SK-MEL-5 (cell line): ENCODE measurements at regions not wholly inside any gene's neighbourhood (a gene's known extent, or its start where the extent isn't known, plus 50 kb on each side); places are given as distances from the start of the nearest gene placed in this dataset.
"Not testable (repeated sequence)": the region's sequence is repeated elsewhere in the genome, so short reads cannot be mapped to it uniquely, and the experiment has no call there.

ENCODE experiments used
- DNase-seq: peaks from one replicate; pipeline ENCODE4 v3.0.0-alpha.2; 2016; ENCODE audit warnings: low read depth, low spot score
- in situ Hi-C: cut with HindIII; loops from 2 replicates; pipeline ENCODE4 v1.10.0; 2016; ENCODE audit warnings: low sequenced_read_pairs, high pct_unique_total_duplicates, low pct_unique_long_range_greater_than_20kb

DNA sequence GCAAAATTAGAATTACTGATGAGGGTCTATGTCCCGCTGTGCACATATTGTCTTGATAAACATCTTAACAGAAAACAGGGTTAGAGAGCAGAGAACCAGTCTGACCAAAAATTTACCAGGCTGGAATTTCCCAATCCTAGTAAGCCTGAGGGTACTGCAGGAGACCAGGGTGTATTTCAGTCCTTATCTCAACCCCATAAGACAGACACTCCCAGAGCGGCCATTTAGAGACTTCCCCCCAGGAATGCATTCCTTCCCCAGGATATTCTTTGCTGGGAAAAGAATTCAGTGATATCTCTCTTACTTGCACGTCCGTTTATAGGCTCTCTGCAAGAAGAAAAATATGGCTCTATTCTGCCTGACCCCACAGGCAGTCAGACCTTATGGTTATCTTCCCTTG is 101.4 kb upstream of the FAM3C start:
- DNase-seq, in situ Hi-C loops: not testable (repeated sequence)

DNA sequence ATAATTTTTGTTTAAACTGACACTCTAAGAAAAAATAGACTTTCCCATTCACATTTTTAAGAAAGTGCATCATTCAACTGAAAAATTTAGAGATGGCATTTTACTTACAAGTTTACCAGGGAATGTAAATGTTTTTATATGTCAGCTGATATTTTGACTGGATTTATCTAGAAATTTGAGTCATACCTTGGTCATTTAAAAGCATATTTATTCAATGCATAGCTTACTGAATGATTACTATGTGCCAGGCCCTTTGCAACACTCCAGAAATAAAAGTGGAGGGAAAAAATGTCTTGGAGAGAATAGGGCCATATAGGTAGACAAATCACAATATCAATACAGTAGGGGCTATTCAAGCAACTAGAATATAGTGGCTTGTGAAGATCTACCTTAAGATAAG is 98.4 kb upstream of the FAM3C start:
- in situ Hi-C loops = no loop called here
- DNase-seq = no peak

DNA sequence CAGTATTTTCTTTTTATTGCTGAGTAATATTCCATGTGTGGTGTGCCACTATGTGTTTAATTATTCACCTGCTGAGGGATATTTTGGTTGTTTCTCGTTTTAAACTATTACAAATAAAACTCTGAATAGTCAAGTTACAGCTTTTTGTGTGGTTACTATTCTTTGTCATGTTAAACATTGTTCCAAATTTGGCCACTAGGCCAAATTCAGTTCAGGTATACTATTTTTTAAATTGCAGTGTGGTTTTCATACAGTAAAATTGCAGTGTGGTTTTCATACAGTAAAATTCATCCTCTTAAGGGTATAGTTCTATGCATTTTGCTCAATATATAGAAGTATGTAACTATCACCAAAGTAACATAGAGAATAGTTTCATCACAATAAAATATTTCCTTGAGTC is 97.4 kb upstream of the FAM3C start:
- no peak for DNase-seq
- in situ Hi-C loops = no loop called here

DNA sequence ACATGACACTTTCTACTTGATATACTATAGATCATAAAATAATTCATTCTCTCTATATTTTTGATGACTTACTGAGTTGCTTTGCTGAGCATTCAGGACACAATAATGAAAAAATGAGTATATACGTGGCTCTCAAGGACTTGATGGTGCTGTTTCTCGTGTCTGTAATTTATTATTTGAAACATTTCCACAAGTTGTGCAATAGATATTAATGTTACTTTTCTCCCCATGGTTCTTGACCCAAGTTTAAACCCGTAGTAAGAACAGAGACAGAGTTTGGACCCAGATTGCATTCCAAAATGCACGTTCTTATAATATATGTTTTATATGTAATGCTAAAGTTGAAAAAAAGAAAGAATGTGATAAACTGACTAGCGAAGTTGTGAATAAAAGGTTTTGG is 94.2 kb upstream of the FAM3C start:
- in situ Hi-C loops = no loop called here
- no peak for DNase-seq

GRCh38 chr7:121489440-121489839 is 93.3 kb upstream of the FAM3C start:
- in situ Hi-C loops = no loop called here
- no peak for DNase-seq

DNA sequence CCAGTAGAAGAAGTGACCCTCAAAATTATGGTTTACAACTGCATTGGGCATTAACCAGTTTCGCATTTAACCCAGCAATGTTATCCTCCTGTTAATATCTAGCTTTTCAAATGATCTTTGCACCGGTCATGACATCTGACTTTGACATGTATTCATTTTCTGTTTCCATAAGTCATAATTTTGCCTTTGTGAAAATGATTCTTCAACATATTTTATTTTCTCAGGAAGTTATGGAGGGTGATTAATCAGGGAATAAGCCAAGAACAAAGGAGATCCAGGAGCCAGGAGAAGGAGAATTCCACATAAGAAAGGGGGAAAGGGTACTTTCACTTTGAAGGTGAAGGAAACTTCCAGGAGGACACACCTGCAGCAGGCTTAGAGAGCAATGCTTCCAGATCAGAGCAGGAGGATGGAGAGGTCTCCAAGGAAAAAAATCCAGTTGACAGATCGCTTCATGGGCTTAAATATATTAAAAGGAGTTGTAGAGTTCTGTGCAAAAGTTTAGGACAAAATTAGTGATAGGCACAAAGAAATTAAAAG is 92.1 kb upstream of the FAM3C start:
- no peak for DNase-seq

GRCh38 chr7:121486590-121486989 is 90.5 kb upstream of the FAM3C start:
- no peak for DNase-seq
- in situ Hi-C loops = no loop called here

More for the DNA sequence above, 92.1 kb upstream of the FAM3C start:
- in situ Hi-C loops = no loop called here

DNA sequence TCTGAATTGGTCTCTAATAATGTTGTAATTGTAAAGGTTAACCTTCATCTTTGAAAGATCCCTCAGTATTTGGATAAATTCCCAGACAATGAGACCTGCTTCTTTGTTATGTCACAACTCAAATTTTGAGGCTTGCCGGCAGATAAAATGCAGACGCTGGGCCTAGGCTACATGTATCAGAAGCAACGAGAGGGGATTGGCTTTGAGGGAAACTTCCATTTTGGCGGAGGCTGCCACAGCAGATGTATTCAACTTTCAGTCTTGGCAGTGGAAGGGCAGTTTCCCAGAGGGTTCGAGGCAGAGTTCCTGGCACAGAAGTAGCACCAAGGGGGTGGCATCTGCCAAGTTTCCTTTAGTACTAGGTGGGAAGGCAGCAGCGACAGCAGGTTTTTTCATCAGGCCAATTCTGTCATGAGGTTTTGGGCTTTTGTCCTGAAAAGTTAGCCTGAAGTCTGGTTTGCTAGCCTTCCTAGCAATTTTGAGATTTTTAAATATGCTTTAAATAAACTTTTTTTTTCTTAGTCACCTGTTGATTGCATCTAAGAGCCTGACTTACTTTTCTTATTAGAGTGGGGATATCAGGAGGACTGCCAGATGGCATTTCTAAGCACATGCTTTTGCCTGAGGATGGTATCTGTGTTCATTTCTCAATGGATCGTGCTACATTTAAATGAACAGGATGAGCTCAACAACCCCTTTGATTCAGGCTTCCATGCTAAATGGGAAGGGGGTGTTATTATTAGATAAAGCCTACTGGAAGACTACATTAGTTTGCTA is 89.5 kb upstream of the FAM3C start:
- in situ Hi-C loops = no loop called here
- no peak for DNase-seq

DNA sequence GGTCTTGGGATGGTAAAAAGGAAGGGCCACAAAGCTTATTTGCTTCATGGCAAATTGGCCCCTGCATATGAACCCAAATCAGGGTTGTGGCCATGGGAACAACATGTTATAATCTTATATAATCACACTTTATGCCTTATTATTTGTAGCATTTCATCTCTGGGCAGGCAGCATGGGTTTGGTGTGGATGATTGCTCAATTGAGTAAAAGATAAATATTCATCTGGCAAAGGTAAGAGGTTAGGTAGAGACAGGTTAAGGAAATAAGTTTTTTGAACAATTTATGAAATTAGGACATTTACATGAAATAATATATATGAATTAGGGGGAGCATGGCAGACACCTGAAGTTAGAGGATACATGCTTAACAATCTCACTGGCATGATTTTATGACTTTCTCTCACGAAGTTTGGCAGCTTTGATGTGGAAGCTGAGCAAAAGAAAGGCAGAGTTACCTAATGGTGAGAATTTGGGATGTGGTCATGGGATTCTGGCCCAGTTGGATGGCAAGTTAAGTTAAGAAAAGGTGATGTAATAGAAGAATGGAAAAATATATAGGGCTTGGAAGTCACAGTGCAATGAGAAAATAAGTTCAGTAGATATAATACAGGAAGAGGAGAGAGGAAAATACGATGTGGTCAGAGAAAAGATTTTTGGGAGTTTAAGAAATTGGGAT is 88.1 kb upstream of the FAM3C start:
- in situ Hi-C loops = no loop called here
- DNase-seq = no peak

GRCh38 chr7:121480566-121481335 is 84.6 kb upstream of the FAM3C start:
- in situ Hi-C loops = no loop called here

DNA sequence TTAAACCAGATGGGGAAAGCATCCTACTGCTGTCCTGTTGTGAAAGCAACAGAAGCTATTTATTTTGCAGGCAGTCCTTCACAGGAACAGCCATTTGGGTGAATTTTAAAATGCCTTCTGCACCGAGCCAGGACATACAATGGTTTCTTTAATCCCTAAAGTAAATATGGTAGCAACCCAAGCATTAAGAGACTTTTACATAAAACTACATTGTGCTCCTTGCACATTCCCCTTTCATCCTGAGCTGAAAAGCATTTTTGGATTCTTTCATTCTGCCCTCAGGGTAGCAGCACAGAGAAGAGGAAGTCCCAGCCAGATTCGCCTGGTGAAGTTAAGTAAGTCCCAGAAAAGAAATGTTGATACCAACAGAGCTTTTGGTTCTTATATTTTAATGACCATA is 84.0 kb upstream of the FAM3C start:
- in situ Hi-C loops = no loop called here
- peak; percentile 98 for DNase-seq

More at GRCh38 chr7:121480566-121481335, 84.6 kb upstream of the FAM3C start:
- DNase-seq = peak; percentile 90

DNA sequence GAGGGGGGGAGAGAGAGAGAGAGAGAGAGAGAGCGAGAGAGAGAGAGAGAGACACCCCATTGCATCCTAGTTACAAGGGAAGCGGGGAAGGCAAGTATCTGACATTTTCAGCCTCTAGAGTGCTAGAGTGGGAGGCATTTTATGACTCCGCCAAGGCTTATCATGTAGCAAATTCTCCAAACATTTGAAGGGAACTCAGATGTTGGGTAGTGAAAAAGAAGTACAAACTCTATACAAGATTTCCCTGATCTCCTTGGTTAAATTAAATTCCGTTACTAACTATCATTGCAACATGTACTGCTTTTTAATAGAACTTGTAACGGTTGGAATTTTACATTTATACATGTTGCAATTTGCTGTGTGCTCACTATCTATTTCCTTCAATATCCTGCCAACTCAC is 83.4 kb upstream of the FAM3C start:
- no peak for DNase-seq
- in situ Hi-C loops = no loop called here

DNA sequence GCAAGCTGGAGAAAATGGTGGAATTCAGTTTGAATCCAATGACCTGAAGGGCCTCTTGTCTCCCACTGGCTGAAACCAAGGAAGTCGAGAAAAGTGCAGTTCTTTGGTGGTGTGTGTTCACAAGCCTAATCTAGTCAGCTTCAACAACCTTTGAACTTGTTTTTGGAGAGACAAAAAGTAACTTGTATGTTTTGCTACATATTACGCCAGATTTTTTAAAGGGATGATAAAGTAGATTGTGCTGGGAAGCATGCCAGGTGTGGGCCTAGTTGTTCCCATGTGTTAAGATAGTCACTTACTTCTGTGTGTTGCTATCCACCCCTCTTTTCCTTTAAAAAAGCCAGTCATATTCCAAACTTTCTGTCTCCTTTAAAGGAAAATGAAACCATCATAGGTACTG is 79.7 kb upstream of the FAM3C start:
- no peak for DNase-seq
- in situ Hi-C loops = no loop called here

- in situ Hi-C loops = no loop called here
Measured at GRCh38 chr7:121474301-121474673, 78.2 kb upstream of the FAM3C start.

DNA sequence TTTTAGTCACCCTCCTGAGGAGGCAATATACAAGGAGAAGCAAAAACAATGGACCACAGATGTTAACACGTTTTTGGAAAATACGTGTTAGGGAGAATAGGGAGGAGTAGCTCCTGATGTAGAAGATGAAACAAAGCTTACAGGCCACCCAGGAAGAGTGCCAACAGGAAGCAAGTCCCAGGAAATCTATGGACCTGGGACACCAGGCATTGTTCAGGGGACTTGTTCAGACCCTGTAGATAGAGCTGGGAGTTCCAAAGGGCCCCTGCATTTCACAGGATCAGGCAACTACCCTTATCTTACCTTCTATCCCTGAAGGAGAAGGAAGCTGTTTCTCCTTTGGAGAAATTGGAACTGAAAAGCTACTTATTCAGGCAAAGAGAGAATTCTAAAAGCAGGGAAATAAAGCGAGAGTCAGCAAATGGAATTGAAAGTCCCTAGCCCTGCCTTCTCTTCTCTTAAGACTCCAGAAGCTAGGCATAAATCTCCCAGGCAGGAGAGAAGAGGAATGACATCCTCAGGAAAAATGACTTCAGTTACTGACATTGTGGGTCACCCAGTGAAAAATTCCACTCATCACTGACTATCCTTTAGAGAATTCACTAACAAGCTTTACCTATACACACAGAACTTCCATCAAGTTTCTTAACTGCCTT is 77.7 kb upstream of the FAM3C start:
- in situ Hi-C loops = no loop called here
- DNase-seq = no peak

More at GRCh38 chr7:121474301-121474673, 78.2 kb upstream of the FAM3C start:
- DNase-seq = no peak

- DNase-seq = no peak
- in situ Hi-C loops = no loop called here
Measured at GRCh38 chr7:121466455-121466854, 70.3 kb upstream of the FAM3C start.

DNA sequence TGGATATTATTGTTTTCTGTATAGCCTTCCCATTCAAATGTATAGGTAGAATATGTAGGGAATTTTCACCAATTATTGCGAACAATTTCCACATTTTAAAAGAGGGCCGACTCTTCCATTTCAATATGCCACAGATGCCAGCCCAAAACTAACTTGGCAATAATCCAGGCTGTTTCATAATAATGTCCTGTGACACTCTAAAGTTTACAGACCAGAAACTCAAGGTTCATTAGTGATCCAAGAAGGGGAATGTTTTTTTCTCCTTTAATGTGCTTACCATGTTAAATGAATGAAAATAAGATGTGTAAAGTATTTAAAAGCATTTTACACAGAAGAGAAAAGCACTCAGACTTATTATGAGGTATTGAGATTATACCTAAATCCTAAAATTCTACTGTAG is 63.0 kb upstream of the FAM3C start:
- DNase-seq = peak; percentile 39
- in situ Hi-C loops = no loop called here
